IgD-negative memory B cell (primary cell): ENCODE measurements at regions not wholly inside any gene's neighbourhood (a gene's known extent, or its start where the extent isn't known, plus 50 kb on each side); places are given as distances from the start of the nearest gene placed in this dataset.

Experiments
- H3K27ac Mint-ChIP-seq, 3 donors: one replicate each; pipeline ENCODE4 v1.8.0; 2020 to 2022; ENCODE audit warnings: mild to moderate bottlenecking in 3 of 3, mixed read lengths in 3 of 3, moderate library complexity in 1 of 3
- H3K27me3 Mint-ChIP-seq: one replicate; pipeline ENCODE4 v1.8.0; 2021; ENCODE audit warnings: mixed read lengths
- H3K36me3 Mint-ChIP-seq: one replicate; pipeline ENCODE4 v1.8.0; 2020; ENCODE audit warnings: mild to moderate bottlenecking, mixed read lengths
- H3K4me1 Mint-ChIP-seq, 3 donors: one replicate each; pipeline ENCODE4 v1.8.0; 2020 to 2022; ENCODE audit warnings: mixed read lengths in 3 of 3, mild to moderate bottlenecking in 1 of 3
- H3K4me3 Mint-ChIP-seq, 4 donors: one replicate each; pipeline ENCODE4 v1.8.0; 2020 to 2022; ENCODE audit warnings: mild to moderate bottlenecking in 4 of 4, mixed read lengths in 4 of 4, moderate library complexity in 3 of 4
- H3K9me3 Mint-ChIP-seq, 3 donors: one replicate each; pipeline ENCODE4 v1.8.0; 2020 to 2021; ENCODE audit warnings: mixed read lengths in 3 of 3, mild to moderate bottlenecking in 1 of 3

DNA sequence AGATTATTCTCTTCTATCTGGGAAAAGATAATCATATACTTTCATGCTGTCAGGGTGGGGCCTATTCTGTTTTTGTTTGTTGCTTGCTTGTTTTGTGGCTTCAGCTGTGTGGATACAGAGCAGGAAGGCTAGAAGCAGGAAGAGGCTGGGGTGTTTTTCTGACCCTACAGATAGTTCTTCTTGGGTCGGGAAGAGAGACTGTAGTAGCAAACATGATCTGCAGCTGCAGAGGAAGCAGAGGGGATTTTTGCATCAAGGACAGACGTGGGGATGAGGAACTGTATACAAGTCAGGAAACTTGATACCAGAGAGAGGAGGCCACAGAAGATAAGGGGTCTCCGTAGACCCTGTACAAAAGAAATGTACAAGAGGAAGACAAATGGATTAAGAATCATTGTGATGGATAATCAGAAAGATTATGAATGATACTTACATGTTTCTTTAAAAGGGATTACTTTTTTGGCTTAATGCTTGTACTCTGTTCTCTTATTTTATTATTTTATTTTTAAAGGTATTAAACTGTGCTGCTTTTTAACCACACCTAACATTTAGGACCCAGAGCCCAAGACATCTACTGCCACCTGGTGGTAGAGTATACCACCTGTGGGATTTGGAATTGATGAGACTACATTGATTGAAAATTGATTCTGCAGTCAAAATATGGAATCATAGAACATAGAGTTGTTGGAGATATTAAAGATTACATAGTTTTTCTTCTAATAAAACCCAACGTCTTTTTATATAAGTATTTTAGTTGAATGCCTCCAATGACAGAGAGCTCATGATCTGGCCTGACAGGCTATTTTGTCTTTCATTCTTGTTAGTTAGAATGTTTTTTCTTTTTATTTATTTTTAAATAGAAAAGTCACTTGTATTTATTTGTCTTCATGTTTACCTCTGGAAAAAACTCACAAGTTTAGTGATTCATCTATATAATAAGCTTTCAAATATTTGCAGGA, 87.3 kb upstream of the ROPN1 start:
- no peak overlapping the region for H3K4me3 Mint-ChIP-seq
- H3K9me3 Mint-ChIP-seq, result no peaks in the 10 kb centered on the region
- H3K27ac Mint-ChIP-seq, result no peak overlapping the region
- no peaks in the 10 kb centered on the region for H3K36me3 Mint-ChIP-seq
- no peaks in the 10 kb centered on the region for H3K4me1 Mint-ChIP-seq
- H3K27me3 Mint-ChIP-seq, result peaks cover 8% of the 10 kb centered on the region

GRCh38 chr3:124079912-124080276, 88.0 kb upstream of the ROPN1 start:
- Mint-ChIP-seq H3K4me1 (peaks cover 0 to 3% (median 0%) of the 10 kb centered on the region in 3 donors), H3K4me3 (no peak overlapping the region), H3K9me3 (no peaks in the 10 kb centered on the region), H3K36me3 (no peaks in the 10 kb centered on the region), H3K27ac (no peak overlapping the region), H3K27me3 (peaks cover 11% of the 10 kb centered on the region)

GRCh38 chr3:124082343-124082742, 90.4 kb upstream of the ROPN1 start:
- Mint-ChIP-seq H3K4me3 (no peak overlapping the region), H3K27ac (no peak overlapping the region), H3K9me3 (no peaks in the 10 kb centered on the region), H3K36me3 (no peaks in the 10 kb centered on the region), H3K4me1 (peaks cover 0 to 3% (median 0%) of the 10 kb centered on the region in 3 donors), H3K27me3 (peaks cover 11% of the 10 kb centered on the region)

GRCh38 chr3:124084022-124084881, 92.3 kb upstream of the ROPN1 start:
- peaks cover 0 to 3% (median 0%) of the 10 kb centered on the region in 3 donors for H3K4me1 Mint-ChIP-seq
- no peak overlapping the region for H3K4me3 Mint-ChIP-seq
- H3K9me3 Mint-ChIP-seq, result no peaks in the 10 kb centered on the region
- no peak overlapping the region for H3K27ac Mint-ChIP-seq
- no peaks in the 10 kb centered on the region for H3K36me3 Mint-ChIP-seq
- peaks cover 11% of the 10 kb centered on the region for H3K27me3 Mint-ChIP-seq

DNA sequence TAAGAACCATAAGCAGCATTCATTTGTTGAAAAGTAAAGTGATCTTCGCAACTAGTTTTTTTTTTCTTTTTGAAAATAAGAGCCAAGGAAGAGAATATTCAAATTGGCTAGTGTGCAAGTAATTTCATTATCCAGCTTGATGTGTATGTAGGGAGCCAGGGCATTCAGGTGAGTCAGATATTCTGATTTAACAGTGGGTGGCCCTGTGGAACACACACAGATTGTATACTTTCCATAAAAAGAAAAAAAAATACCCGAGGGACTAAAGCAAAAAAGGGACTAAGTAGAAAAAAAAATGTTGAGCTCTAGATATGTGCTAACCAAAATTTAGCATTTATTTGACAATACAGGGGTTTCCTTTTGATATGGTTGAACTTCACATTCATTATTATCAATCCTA, 96.9 kb upstream of the ROPN1 start:
- Mint-ChIP-seq H3K36me3 (no peaks in the 10 kb centered on the region), H3K4me1 (peaks cover 0 to 3% (median 0%) of the 10 kb centered on the region in 3 donors), H3K27me3 (peaks cover 12% of the 10 kb centered on the region), H3K4me3 (no peak overlapping the region), H3K9me3 (no peaks in the 10 kb centered on the region), H3K27ac (no peak overlapping the region)

DNA sequence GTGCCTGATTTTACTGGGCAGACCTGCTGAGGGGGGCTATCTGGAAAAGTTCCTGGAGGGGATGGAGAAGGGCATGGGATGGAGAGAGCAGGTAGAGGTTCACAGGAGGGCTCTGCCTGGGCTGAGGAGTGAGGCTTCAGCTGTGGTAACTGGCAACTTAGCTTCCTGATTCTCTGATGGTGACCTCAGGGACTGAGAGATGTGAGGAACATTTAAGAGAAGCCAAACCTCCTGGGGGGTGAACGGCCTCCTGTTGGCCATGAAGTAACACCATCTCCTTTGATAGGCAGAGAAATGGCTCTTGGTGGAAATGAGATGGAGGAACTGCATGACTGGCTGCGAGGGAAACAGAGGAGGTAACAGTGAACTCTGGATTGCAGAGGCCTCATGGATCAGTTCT, 97.3 kb upstream of the ROPN1 start:
- Mint-ChIP-seq H3K27me3 (peaks cover 10% of the 10 kb centered on the region), H3K4me1 (peaks cover 0 to 3% (median 0%) of the 10 kb centered on the region in 3 donors), H3K4me3 (no peak overlapping the region), H3K36me3 (no peaks in the 10 kb centered on the region), H3K9me3 (no peaks in the 10 kb centered on the region), H3K27ac (no peak overlapping the region)

DNA sequence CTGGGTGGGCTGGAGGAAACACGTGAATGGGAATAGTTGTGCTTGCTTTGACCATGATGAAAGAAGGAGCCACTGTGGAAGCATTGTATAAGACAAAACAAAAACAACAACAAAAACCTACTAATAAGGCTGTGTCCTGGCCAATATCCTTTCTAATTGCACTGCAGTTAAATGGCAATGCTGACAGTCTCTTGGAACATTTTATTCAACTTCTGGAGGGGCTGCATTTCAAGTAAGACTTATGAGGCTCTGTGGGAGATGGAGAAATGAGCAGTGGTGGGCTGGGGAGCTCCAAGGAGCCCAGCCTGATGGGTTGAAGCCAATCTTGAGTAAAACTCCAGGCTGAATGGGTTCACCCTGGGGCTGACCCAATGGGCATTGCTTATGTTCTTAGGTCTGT, 99.8 kb upstream of the ROPN1 start:
- H3K27ac Mint-ChIP-seq, result peak overlapping the region in 1 of 3 donors; percentile 39
- no peaks in the 10 kb centered on the region for H3K9me3 Mint-ChIP-seq
- no peaks in the 10 kb centered on the region for H3K4me1 Mint-ChIP-seq
- H3K27me3 Mint-ChIP-seq, result peaks cover 7% of the 10 kb centered on the region
- no peak overlapping the region for H3K4me3 Mint-ChIP-seq
- H3K36me3 Mint-ChIP-seq, result no peaks in the 10 kb centered on the region

DNA sequence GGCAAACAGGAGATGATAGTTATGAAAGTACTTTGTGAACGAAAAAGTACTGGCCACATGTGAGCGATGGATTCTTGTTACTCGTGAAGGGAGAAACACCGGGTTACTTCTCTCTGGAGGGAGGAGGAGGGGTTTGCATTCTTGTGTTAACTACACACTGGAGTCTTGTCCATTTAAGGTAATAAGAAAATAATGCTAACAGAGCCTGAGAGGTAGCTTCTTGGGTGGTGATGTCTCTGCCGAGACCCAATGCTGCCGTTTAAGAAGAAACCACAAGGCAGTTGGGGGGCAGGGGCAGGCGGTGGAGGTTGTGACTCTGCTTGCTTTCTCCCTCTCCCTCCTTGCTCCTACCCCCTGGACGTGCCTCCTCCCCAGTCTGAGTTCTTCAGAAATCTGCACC, 100.9 kb upstream of the ROPN1 start:
- peaks cover 7% of the 10 kb centered on the region for H3K27me3 Mint-ChIP-seq
- no peak overlapping the region for H3K27ac Mint-ChIP-seq
- no peaks in the 10 kb centered on the region for H3K4me1 Mint-ChIP-seq
- H3K36me3 Mint-ChIP-seq, result no peaks in the 10 kb centered on the region
- H3K9me3 Mint-ChIP-seq, result peaks cover 0 to 1% (median 0%) of the 10 kb centered on the region in 3 donors
- no peak overlapping the region for H3K4me3 Mint-ChIP-seq

DNA sequence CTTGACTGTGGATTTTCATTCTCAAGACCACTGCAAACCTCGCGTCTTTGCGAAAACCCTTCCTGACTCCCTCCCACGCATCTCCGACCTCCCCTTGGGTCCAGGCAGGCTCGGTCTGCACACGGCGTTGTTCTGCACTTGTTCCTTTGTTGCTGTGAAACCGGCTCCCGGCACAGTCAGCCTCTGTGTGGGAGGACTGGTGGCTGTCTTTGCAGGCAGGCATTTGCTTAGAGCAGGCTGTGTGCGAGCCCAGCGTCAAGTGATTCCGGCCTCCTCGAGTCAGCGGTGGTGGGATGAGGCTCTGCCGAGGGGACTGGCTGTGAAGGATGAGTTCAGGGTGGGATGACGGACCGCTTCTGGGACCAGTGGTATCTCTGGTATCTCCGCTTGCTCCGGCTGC, 102.6 kb upstream of the ROPN1 start:
- Mint-ChIP-seq H3K27ac (no peak overlapping the region), H3K27me3 (peaks cover 5% of the 10 kb centered on the region)

DNA sequence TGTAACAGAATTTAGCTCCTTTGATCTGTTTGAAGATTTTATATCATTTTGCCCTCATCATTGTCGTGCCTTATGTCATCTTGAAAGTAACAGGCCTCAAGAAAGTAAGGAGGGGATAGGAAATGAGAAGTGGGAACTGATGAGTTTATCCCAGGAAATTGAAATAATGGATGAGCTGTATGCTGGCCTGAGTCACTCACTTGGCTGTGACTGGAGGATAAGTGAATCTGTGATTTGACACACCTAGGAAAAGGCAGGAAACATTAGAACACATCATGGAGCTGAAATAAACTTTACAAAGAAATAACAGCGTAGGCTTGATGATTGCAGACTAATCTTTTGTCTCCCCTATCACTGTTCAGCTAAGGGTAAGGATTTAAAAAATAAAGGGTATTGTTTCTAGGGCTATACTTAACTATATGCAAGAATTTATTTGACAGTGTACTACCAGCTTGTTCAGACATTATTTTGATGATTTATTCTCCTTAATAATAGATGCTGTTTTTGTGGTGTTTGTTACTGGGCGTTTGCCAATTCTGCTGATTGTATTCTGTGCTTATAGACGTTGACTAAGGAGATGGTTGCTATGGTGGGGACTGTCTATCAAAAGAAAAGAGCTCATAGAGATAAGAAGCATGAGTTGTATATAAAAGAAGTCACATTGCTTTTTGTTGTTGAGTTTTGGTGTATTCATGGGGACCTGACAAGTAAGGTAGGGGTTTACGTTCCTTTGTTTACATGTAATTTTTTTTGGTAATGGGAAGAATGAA, 105.6 kb upstream of the ROPN1 start:
- H3K36me3 Mint-ChIP-seq, result no peaks in the 10 kb centered on the region
- H3K27me3 Mint-ChIP-seq, result peaks cover 12% of the 10 kb centered on the region
- H3K9me3 Mint-ChIP-seq, result peaks cover 0 to 1% (median 0%) of the 10 kb centered on the region in 3 donors
- no peak overlapping the region for H3K4me3 Mint-ChIP-seq
- peak overlapping the region in 1 of 3 donors; percentile 25 for H3K27ac Mint-ChIP-seq
- no peaks in the 10 kb centered on the region for H3K4me1 Mint-ChIP-seq

More for the DNA sequence above, 102.6 kb upstream of the ROPN1 start:
- Mint-ChIP-seq H3K9me3 (peaks cover 0 to 1% (median 0%) of the 10 kb centered on the region in 3 donors), H3K36me3 (no peaks in the 10 kb centered on the region), H3K4me3 (no peak overlapping the region), H3K4me1 (no peaks in the 10 kb centered on the region)

DNA sequence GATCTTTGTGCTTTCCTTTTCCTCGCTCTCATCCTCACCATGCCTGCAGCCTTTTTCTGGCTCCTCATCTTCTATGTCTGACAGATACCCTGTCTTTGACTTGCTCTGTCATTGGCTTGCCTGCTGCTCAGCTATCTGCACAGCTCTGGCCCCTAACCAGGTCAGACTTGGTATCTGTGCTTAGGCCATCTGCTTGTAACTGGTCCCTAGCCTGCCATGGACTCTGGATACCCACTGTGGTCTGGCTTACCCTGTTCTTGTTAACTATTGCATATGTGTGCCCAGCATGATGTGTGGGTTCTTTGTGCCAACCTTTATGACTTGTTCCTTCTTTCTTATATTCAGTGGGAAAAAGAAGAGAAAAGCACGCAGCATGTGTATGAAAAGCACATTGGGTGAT, 109.7 kb upstream of the ROPN1 start:
- peak overlapping the region in 1 of 3 donors; percentile 3 for H3K27ac Mint-ChIP-seq
- peaks cover 0 to 1% (median 0%) of the 10 kb centered on the region in 3 donors for H3K9me3 Mint-ChIP-seq
- H3K4me1 Mint-ChIP-seq, result no peaks in the 10 kb centered on the region
- peaks cover 12% of the 10 kb centered on the region for H3K27me3 Mint-ChIP-seq
- no peak overlapping the region for H3K4me3 Mint-ChIP-seq
- H3K36me3 Mint-ChIP-seq, result no peaks in the 10 kb centered on the region

- no peak overlapping the region for H3K27ac Mint-ChIP-seq
- H3K4me3 Mint-ChIP-seq, result no peak overlapping the region
- peaks cover 2% of the 10 kb centered on the region for H3K27me3 Mint-ChIP-seq
- no peaks in the 10 kb centered on the region for H3K4me1 Mint-ChIP-seq
- peaks cover 0 to 2% (median 0%) of the 10 kb centered on the region in 3 donors for H3K9me3 Mint-ChIP-seq
- no peaks in the 10 kb centered on the region for H3K36me3 Mint-ChIP-seq
Measured at GRCh38 chr3:124107104-124107890, 115.4 kb upstream of the ROPN1 start.

- no peak overlapping the region for H3K4me3 Mint-ChIP-seq
Measured at GRCh38 chr3:124108446-124108845, 116.5 kb upstream of the ROPN1 start.

GRCh38 chr3:124113485-124113884, 121.6 kb upstream of the ROPN1 start:
- Mint-ChIP-seq H3K27me3 (peaks cover 10% of the 10 kb centered on the region), H3K9me3 (peaks cover 0 to 2% (median 1%) of the 10 kb centered on the region in 3 donors), H3K4me1 (no peaks in the 10 kb centered on the region), H3K27ac (no peak overlapping the region), H3K36me3 (no peaks in the 10 kb centered on the region), H3K4me3 (no peak overlapping the region)

More at GRCh38 chr3:124108446-124108845, 116.5 kb upstream of the ROPN1 start:
- Mint-ChIP-seq H3K27me3 (peaks cover 5% of the 10 kb centered on the region), H3K27ac (no peak overlapping the region), H3K9me3 (peaks cover 0 to 2% (median 1%) of the 10 kb centered on the region in 3 donors), H3K4me1 (no peaks in the 10 kb centered on the region), H3K36me3 (no peaks in the 10 kb centered on the region)
